ENCODE measurements at regions not wholly inside any gene's neighbourhood (a gene's known extent, or its start where the extent isn't known, plus 50 kb on each side); places are given as distances from the start of the nearest gene placed in this dataset.

- TF ChIP-seq ZNF274 (IDR thresholded peaks at IDR 0.05; ENCODE audit: low read length) (no peak), ZNF274 (tag by site-specific recombination; IDR thresholded peaks at IDR 0.05; ENCODE audit: borderline replicate concordance) (no peak), PATZ1 (tag by site-specific recombination; IDR thresholded peaks at IDR 0.05) (no peak), GLIS1 (tag by site-specific recombination; IDR thresholded peaks at IDR 0.05) (no peak), ZNF660 (tag by site-specific recombination; IDR thresholded peaks at IDR 0.05) (no peak), REST (tag by site-specific recombination; IDR thresholded peaks at IDR 0.05) (no peak), BCL11A (tag by site-specific recombination; IDR thresholded peaks at IDR 0.05; ENCODE audit: low read depth) (no peak), ZFP37 (tag by site-specific recombination; IDR thresholded peaks at IDR 0.05) (no peak), ZNF169 (tag by site-specific recombination; IDR thresholded peaks at IDR 0.05) (no peak), ZFP3 (tag by site-specific recombination; IDR thresholded peaks at IDR 0.05; ENCODE audit: low read depth) (no peak), ZNF398 (tag by site-specific recombination; IDR thresholded peaks at IDR 0.05) (no peak)
- TF ChIP-seq, protein P1, sequence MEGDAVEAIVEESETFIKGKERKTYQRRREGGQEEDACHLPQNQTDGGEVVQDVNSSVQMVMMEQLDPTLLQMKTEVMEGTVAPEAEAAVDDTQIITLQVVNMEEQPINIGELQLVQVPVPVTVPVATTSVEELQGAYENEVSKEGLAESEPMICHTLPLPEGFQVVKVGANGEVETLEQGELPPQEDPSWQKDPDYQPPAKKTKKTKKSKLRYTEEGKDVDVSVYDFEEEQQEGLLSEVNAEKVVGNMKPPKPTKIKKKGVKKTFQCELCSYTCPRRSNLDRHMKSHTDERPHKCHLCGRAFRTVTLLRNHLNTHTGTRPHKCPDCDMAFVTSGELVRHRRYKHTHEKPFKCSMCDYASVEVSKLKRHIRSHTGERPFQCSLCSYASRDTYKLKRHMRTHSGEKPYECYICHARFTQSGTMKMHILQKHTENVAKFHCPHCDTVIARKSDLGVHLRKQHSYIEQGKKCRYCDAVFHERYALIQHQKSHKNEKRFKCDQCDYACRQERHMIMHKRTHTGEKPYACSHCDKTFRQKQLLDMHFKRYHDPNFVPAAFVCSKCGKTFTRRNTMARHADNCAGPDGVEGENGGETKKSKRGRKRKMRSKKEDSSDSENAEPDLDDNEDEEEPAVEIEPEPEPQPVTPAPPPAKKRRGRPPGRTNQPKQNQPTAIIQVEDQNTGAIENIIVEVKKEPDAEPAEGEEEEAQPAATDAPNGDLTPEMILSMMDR (tag by site-specific recombination; IDR thresholded peaks at IDR 0.05) = no peak
- TF ChIP-seq, protein P2, sequence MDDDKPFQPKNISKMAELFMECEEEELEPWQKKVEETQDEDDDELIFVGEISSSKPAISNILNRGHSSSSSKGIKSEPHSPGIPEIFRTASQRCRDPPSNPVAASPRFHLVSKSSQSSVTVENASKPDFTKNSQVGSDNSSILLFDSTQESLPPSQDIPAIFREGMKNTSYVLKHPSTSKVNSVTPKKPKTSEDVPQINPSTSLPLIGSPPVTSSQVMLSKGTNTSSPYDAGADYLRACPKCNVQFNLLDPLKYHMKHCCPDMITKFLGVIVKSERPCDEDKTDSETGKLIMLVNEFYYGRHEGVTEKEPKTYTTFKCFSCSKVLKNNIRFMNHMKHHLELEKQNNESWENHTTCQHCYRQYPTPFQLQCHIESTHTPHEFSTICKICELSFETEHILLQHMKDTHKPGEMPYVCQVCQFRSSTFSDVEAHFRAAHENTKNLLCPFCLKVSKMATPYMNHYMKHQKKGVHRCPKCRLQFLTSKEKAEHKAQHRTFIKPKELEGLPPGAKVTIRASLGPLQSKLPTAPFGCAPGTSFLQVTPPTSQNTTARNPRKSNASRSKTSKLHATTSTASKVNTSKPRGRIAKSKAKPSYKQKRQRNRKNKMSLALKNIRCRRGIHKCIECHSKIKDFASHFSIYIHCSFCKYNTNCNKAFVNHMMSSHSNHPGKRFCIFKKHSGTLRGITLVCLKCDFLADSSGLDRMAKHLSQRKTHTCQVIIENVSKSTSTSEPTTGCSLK (tag by site-specific recombination; IDR thresholded peaks at IDR 0.05) = no peak
Measured at GRCh38 chr22:49186293-49186692, 641.4 kb downstream of the BRD1 start.
